EH (cell line): ENCODE measurements at regions not wholly inside any gene's neighbourhood (a gene's known extent, or its start where the extent isn't known, plus 50 kb on each side); places are given as distances from the start of the nearest gene placed in this dataset.
A peak's percentile ranks its signal among the peaks of the same experiment; 100 is the strongest.

Experiments used
- DNase-seq: peaks from one replicate; pipeline ENCODE4 v3.0.0-alpha.2; 2015; ENCODE audit warnings: low read depth

GRCh38 chr12:89092297-89092696, 260.0 kb downstream of the DUSP6 start:
- no peak for DNase-seq

- DNase-seq: no peak
Observed at GRCh38 chr12:89091293-89091841, 260.9 kb downstream of the DUSP6 start.

GRCh38 chr12:89089264-89089663, 263.0 kb downstream of the DUSP6 start:
- no peak for DNase-seq

GRCh38 chr12:89087876-89088275, 264.4 kb downstream of the DUSP6 start:
- no peak for DNase-seq

- DNase-seq: no peak
Observed at GRCh38 chr12:89087149-89087825, 265.0 kb downstream of the DUSP6 start.

- no peak for DNase-seq
Observed at GRCh38 chr12:89085421-89085820, 266.9 kb downstream of the DUSP6 start.

- DNase-seq: peak; percentile 24
Observed at GRCh38 chr12:89084751-89085150, 267.6 kb downstream of the DUSP6 start.

- no peak for DNase-seq
Observed at GRCh38 chr12:89083491-89083890, 268.8 kb downstream of the DUSP6 start.

- peak; percentile 25 for DNase-seq
Observed at GRCh38 chr12:89082370-89082753, 269.9 kb downstream of the DUSP6 start.

- DNase-seq: no peak
Observed at GRCh38 chr12:89081719-89082369, 270.5 kb downstream of the DUSP6 start.

- DNase-seq: no peak
Observed at GRCh38 chr12:89080793-89081465, 271.4 kb downstream of the DUSP6 start.

- peak; percentile 38 for DNase-seq
Observed at GRCh38 chr12:89075880-89076540, 276.3 kb downstream of the DUSP6 start.

GRCh38 chr12:89073659-89074058, 278.6 kb downstream of the DUSP6 start:
- no peak for DNase-seq

GRCh38 chr12:89073027-89073398, 279.3 kb downstream of the DUSP6 start:
- peak; percentile 73 for DNase-seq

GRCh38 chr12:89072294-89073026, 279.8 kb downstream of the DUSP6 start:
- no peak for DNase-seq

GRCh38 chr12:89070603-89071002, 281.7 kb downstream of the DUSP6 start:
- DNase-seq: no peak

GRCh38 chr12:89069431-89069830, 282.9 kb downstream of the DUSP6 start:
- DNase-seq: peak; percentile 46

- peak; percentile 98 for DNase-seq
Observed at GRCh38 chr12:89067421-89068187, 284.7 kb downstream of the DUSP6 start.

GRCh38 chr12:89064780-89065179, 287.5 kb downstream of the DUSP6 start:
- DNase-seq: peak; percentile 90

GRCh38 chr12:89064151-89064550, 288.1 kb downstream of the DUSP6 start:
- DNase-seq: no peak

GRCh38 chr12:89062996-89063395, 289.3 kb downstream of the DUSP6 start:
- no peak for DNase-seq
